Esophagus (tissue), 2 donors: ENCODE measurements at regions not wholly inside any gene's neighbourhood (a gene's known extent, or its start where the extent isn't known, plus 50 kb on each side); places are given as distances from the start of the nearest gene placed in this dataset.

Source experiments
- H3K27ac ChIP-seq, 2 donors: one replicate each; pipeline ENCODE4 v1.5.1; 2013; ENCODE audit warnings: low read depth in 2 of 2, mild to moderate bottlenecking in 2 of 2, inconsistent platforms in 1 of 2, low read length in 1 of 2, moderate library complexity in 1 of 2
- H3K27me3 ChIP-seq, 2 donors: one replicate each; pipeline ENCODE4 v1.6.1; 2013; ENCODE audit warnings: low read length in 2 of 2, control low read depth in 1 of 2, mild to moderate bottlenecking in 1 of 2; ENCODE audit not compliant: insufficient read depth in 2 of 2, control insufficient read depth in 1 of 2
- H3K36me3 ChIP-seq, 2 donors: one replicate each; pipeline ENCODE4 v1.6.1; 2013; ENCODE audit warnings: low read length in 1 of 2; ENCODE audit not compliant: control insufficient read depth in 2 of 2, insufficient read depth in 2 of 2
- H3K4me1 ChIP-seq, 2 donors: one replicate each; pipeline ENCODE4 v1.6.1; 2013; ENCODE audit warnings: low read length in 1 of 2; ENCODE audit not compliant: control insufficient read depth in 2 of 2, insufficient read depth in 2 of 2
- H3K4me3 ChIP-seq, 2 donors: one replicate each; pipeline ENCODE4 v1.5.1; 2013; ENCODE audit warnings: low read length in 2 of 2, mild to moderate bottlenecking in 2 of 2, low read depth in 1 of 2, moderate library complexity in 1 of 2
- H3K9me3 ChIP-seq, 2 donors: one replicate each; pipeline ENCODE4 v1.6.1; 2013; ENCODE audit warnings: mild to moderate bottlenecking in 2 of 2, low read depth in 1 of 2, low read length in 1 of 2, moderate library complexity in 1 of 2; ENCODE audit not compliant: control insufficient read depth in 2 of 2, insufficient read depth in 1 of 2
- whole genome bisulfite sequencing, 2 donors: extraction: QIAGEN DNeasy Blood & Tissue Kit; methylation state at CpG; one replicate each; pipeline ENCODE4 v1.1.7; 2013; 5-methylcytosine and 5-hydroxymethylcytosine counted together
- donor health status: healthy with polysubstance abuse.
- donor health status: Bipolar disorder and iron deficiency.

GRCh38 chr3:150254309-150254708 is 153.8 kb upstream of the TSC22D2 start:
- Histone ChIP-seq H3K9me3 (no peaks in the 10 kb centered on the region), H3K4me3 (no peak overlapping the region), H3K36me3 (no peaks in the 10 kb centered on the region), H3K4me1 (peaks cover 0 to 3% of the 10 kb centered on the region in 2 donors), H3K27me3 (no peaks in the 10 kb centered on the region), H3K27ac (peak overlapping the region; percentile 14 to 38)
- 61 to 70% methylated on average over 4 of the region's 4 CpGs for WGBS, 2 donors

- WGBS, 2 donors: 32 to 44% methylated on average over 3 of the region's 3 CpGs
- peaks cover 0 to 3% of the 10 kb centered on the region in 2 donors for H3K4me1 ChIP-seq
- H3K36me3 ChIP-seq: no peaks in the 10 kb centered on the region
- H3K4me3 ChIP-seq: no peak overlapping the region
- H3K9me3 ChIP-seq: no peaks in the 10 kb centered on the region
- H3K27ac ChIP-seq: peak overlapping the region in 1 of 2 donors; percentile 20
- H3K27me3 ChIP-seq: no peaks in the 10 kb centered on the region
These were observed 154.5 kb upstream of the TSC22D2 start for GRCh38 chr3:150253622-150254021.

GRCh38 chr3:150252462-150252861 is 155.6 kb upstream of the TSC22D2 start:
- Histone ChIP-seq H3K27ac (peak overlapping the region in 1 of 2 donors; percentile 10), H3K9me3 (no peaks in the 10 kb centered on the region), H3K36me3 (no peaks in the 10 kb centered on the region), H3K4me1 (peaks cover 0 to 3% of the 10 kb centered on the region in 2 donors), H3K27me3 (no peaks in the 10 kb centered on the region), H3K4me3 (no peak overlapping the region)
- 18 to 24% methylated on average over 2 of the region's 2 CpGs for WGBS, 2 donors

GRCh38 chr3:150251187-150252062 is 156.7 kb upstream of the TSC22D2 start:
- WGBS, 2 donors: 55 to 66% methylated on average over 5 of the region's 5 CpGs
- Histone ChIP-seq H3K4me1 (peaks cover 0 to 3% of the 10 kb centered on the region in 2 donors), H3K4me3 (no peak overlapping the region), H3K36me3 (no peaks in the 10 kb centered on the region), H3K9me3 (no peaks in the 10 kb centered on the region), H3K27ac (peak overlapping the region; percentile 11 to 71), H3K27me3 (no peaks in the 10 kb centered on the region)

- no peaks in the 10 kb centered on the region for H3K9me3 ChIP-seq
- no peaks in the 10 kb centered on the region for H3K27me3 ChIP-seq
- WGBS, 2 donors: 77 to 84% methylated on average over 7 of the region's 7 CpGs
- no peak overlapping the region for H3K4me3 ChIP-seq
- H3K27ac ChIP-seq: no peak overlapping the region
- no peaks in the 10 kb centered on the region for H3K4me1 ChIP-seq
- no peaks in the 10 kb centered on the region for H3K36me3 ChIP-seq
These were observed 158.2 kb upstream of the TSC22D2 start for GRCh38 chr3:150249779-150250470.

- H3K4me1 ChIP-seq: no peaks in the 10 kb centered on the region
- H3K4me3 ChIP-seq: no peak overlapping the region
- H3K27ac ChIP-seq: peak overlapping the region in 1 of 2 donors; percentile 36
- H3K9me3 ChIP-seq: no peaks in the 10 kb centered on the region
- WGBS, 2 donors: 72 to 74% methylated on average over 4 of the region's 4 CpGs
- H3K36me3 ChIP-seq: no peaks in the 10 kb centered on the region
- no peaks in the 10 kb centered on the region for H3K27me3 ChIP-seq
These were observed 159.0 kb upstream of the TSC22D2 start for GRCh38 chr3:150248888-150249681.

- H3K4me3 ChIP-seq: no peak overlapping the region
- WGBS, 2 donors: 67 to 71% methylated on average over 5 of the region's 5 CpGs
These were observed 159.8 kb upstream of the TSC22D2 start for GRCh38 chr3:150248116-150248887.

GRCh38 chr3:150247441-150247840 is 160.7 kb upstream of the TSC22D2 start:
- Histone ChIP-seq H3K27ac (no peak overlapping the region), H3K9me3 (no peaks in the 10 kb centered on the region), H3K27me3 (no peaks in the 10 kb centered on the region), H3K4me1 (no peaks in the 10 kb centered on the region), H3K4me3 (no peak overlapping the region), H3K36me3 (no peaks in the 10 kb centered on the region)
- WGBS, 2 donors: 93 to 95% methylated on average over 6 of the region's 6 CpGs

More at GRCh38 chr3:150248116-150248887, 159.8 kb upstream of the TSC22D2 start:
- Histone ChIP-seq H3K4me1 (no peaks in the 10 kb centered on the region), H3K9me3 (no peaks in the 10 kb centered on the region), H3K27ac (peak overlapping the region in 1 of 2 donors; percentile 36), H3K27me3 (no peaks in the 10 kb centered on the region), H3K36me3 (no peaks in the 10 kb centered on the region)

GRCh38 chr3:150243466-150243865 is 164.6 kb upstream of the TSC22D2 start:
- Histone ChIP-seq H3K27me3 (no peaks in the 10 kb centered on the region), H3K36me3 (no peaks in the 10 kb centered on the region), H3K4me1 (peaks cover 0 to 3% of the 10 kb centered on the region in 2 donors), H3K9me3 (no peaks in the 10 kb centered on the region), H3K27ac (no peak overlapping the region), H3K4me3 (no peak overlapping the region)
- WGBS, 2 donors: 77 to 85% methylated on average over 3 of the region's 3 CpGs
